Cardiac fibroblast (primary cell): ENCODE measurements at regions not wholly inside any gene's neighbourhood (a gene's known extent, or its start where the extent isn't known, plus 50 kb on each side); places are given as distances from the start of the nearest gene placed in this dataset.

ENCODE experiments used
- DNase-seq, 2 donors: peaks; one replicate each; pipeline versions ENCODE4 v3.0.0 to v3.0.0-alpha.2; 2010; ENCODE audit warnings: low read depth in 2 of 2
- H3K4me3 ChIP-seq, 2 donors: replicated peaks in 1 of 2; 1 replicate in 1 of 2; 2 replicates in 1 of 2; pipeline ENCODE4 v1.5.1; 2011; ENCODE audit warnings: low read depth in 2 of 2, low read length in 2 of 2, mild to moderate bottlenecking in 2 of 2, moderate library complexity in 1 of 2
- CTCF ChIP-seq: IDR thresholded peaks from one replicate; pipeline ENCODE4 v1.5.1; 2011; ENCODE audit warnings: low read depth, mild to moderate bottlenecking, low read length, inconsistent platforms

DNA sequence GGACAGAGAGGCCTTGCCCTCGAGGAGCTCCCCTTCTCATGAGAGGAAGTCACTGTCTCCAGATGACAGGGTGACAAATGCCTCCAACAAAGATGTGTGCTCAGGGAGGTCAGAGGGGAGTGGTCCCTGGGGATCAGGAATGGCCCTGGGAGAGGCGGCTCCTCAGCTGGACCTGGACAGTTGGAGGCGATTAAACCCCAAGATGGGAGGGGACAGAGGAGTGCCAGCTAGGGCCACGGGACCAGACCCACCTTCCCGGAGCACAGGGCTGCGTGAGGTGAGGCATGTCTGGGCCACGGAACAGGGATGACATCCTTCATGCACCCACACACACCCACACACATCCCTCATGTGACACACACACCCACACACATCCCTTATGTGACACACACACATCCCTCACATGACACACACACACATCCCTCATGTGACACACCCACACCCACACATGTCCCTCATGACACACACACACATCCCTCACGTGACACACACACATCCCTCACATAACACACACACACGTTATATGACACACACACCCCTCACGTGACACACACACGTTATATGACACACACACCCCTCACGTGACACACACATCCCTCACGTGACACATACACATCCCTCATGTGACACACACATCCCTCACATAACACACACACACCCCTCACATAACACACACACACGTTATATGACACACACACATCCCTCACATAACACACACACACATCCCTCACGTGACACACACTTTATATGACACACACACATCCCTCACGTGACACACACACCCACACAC, 57.4 kb upstream of the SLCO4A1 start:
- no peak for TF ChIP-seq CTCF
- DNase-seq, result no peak
- H3K4me3 ChIP-seq, result no peak overlapping the region

DNA sequence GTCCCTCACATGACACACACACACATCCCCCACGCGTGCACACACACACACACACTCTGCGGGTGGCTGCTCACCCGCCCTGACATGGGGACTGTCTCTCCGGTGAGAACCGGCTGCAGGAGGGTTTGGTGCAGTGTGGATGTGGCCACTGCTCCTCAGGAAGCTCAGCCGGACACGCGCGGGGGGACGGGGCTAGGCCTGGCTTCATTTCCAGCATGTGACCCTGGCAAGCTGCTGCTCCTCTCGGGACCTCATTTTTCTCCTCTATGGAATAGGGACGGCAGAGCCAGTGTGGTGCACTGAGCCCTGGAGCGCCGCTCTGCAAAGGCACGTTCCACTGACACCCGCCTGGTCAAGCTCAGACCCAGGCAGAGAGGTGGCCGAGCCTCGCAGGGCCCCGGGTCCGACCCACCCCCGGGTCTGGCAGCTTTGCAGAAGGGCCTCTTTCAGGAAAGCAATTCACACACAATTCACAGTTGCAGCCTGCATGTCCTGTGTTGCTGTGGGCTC, 56.8 kb upstream of the SLCO4A1 start:
- H3K4me3 ChIP-seq, result no peak overlapping the region
- TF ChIP-seq CTCF, result no peak
- no peak for DNase-seq

DNA sequence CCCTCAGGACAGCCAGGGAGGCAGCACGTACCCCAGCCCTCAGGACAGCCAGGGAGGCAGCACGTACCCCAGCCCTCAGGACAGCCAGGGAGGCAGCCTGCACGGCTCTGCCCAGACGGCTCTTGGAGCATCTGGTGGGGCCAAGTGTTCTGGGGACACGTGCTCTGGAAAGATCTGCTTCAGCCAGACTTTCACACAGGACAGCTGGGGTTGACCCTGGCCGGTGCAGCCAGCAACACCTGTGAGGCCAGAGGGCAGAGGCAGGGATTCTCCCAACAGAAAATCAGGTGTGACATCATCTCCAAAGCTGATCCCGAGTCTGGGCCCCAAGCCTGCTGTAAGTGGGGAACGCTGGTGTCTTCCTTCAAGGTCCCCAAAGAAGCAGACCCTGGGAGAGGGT, 55.5 kb upstream of the SLCO4A1 start:
- no peak for TF ChIP-seq CTCF
- DNase-seq, result no peak

GRCh38 chr20:62587757-62588402, 54.4 kb upstream of the SLCO4A1 start:
- peak; percentile 10 to 18 for DNase-seq
- H3K4me3 ChIP-seq, result no peak overlapping the region
- no peak for TF ChIP-seq CTCF

More for the DNA sequence above, 55.5 kb upstream of the SLCO4A1 start:
- no peak overlapping the region for H3K4me3 ChIP-seq

GRCh38 chr20:62588458-62589149, 53.7 kb upstream of the SLCO4A1 start:
- H3K4me3 ChIP-seq, result no peak overlapping the region
- TF ChIP-seq CTCF, result no peak
- peak; percentile 8 to 31 for DNase-seq

GRCh38 chr20:62589150-62589498, 53.2 kb upstream of the SLCO4A1 start:
- no peak for TF ChIP-seq CTCF
- H3K4me3 ChIP-seq, result no peak overlapping the region
- DNase-seq, result no peak
